Sigmoid colon (tissue), 4 donors: ENCODE measurements at regions not wholly inside any gene's neighbourhood (a gene's known extent, or its start where the extent isn't known, plus 50 kb on each side); places are given as distances from the start of the nearest gene placed in this dataset.

Experiments used
- POLR2A ChIP-seq, 2 donors: fragments of 450-650 bp; IDR thresholded peaks; one replicate each; pipeline ENCODE4 v1.6.1; 2016; ENCODE audit warnings: antibody characterized with exemption in 2 of 2, mild to moderate bottlenecking in 2 of 2, moderate library complexity in 2 of 2
- POLR2AphosphoS5 ChIP-seq, 4 donors: sonication (generic); formaldehyde crosslinking; IDR thresholded peaks; one replicate each; pipeline ENCODE4 v1.6.1; 2017; ENCODE audit warnings: antibody characterized with exemption in 4 of 4
- TF ChIP-seq, protein P1 (sequence below), 4 experiments: fragments of 450-650 bp in 3 of 4; fragments of 200-600 bp in 1 of 4; IDR thresholded peaks; one replicate each; pipeline ENCODE4 v1.5.1; 2016 to 2019; ENCODE audit warnings: antibody characterized with exemption in 4 of 4, mild to moderate bottlenecking in 3 of 4, moderate library complexity in 2 of 4

GRCh38 chrX:121570072-121570841 lies 522.8 kb downstream of the GLUD2 start:
- TF ChIP-seq POLR2AphosphoS5 (IDR thresholded peaks at IDR 0.05) (no peak), POLR2A (IDR thresholded peaks at IDR 0.05) (no peak)
- TF ChIP-seq, protein P1, sequence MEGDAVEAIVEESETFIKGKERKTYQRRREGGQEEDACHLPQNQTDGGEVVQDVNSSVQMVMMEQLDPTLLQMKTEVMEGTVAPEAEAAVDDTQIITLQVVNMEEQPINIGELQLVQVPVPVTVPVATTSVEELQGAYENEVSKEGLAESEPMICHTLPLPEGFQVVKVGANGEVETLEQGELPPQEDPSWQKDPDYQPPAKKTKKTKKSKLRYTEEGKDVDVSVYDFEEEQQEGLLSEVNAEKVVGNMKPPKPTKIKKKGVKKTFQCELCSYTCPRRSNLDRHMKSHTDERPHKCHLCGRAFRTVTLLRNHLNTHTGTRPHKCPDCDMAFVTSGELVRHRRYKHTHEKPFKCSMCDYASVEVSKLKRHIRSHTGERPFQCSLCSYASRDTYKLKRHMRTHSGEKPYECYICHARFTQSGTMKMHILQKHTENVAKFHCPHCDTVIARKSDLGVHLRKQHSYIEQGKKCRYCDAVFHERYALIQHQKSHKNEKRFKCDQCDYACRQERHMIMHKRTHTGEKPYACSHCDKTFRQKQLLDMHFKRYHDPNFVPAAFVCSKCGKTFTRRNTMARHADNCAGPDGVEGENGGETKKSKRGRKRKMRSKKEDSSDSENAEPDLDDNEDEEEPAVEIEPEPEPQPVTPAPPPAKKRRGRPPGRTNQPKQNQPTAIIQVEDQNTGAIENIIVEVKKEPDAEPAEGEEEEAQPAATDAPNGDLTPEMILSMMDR (IDR thresholded peaks at IDR 0.05) = no peak
